COLO829 (cell line): ENCODE measurements at regions not wholly inside any gene's neighbourhood (a gene's known extent, or its start where the extent isn't known, plus 50 kb on each side); places are given as distances from the start of the nearest gene placed in this dataset.
"Not testable (repeated sequence)": the region's sequence is repeated elsewhere in the genome, so short reads cannot be mapped to it uniquely, and the experiment has no call there.

Source experiments
- DNase-seq: peaks from one replicate; pipeline ENCODE4 v3.0.0; 2012; ENCODE audit warnings: low spot score

DNA sequence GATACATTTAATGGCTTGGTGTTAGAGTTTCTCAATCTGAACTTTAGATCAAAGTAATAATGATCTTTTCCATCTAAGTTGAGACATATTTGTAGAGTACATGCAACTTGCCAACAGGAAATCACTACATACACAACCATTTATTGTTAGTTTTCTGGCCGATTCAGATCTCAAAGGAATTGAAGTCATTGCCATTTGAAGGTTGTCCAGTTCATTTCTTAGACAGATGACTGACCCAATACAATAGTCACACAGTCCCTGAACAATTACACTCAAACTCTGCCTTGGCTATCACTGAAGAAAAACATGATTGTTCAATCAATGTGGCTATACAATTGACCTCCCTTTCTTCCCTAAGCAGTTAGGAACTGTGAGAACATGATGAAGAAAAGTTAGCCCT lies 753.2 kb upstream of the RIOK2 start:
- no peak for DNase-seq

GRCh38 chr5:97937846-97938245 lies 754.8 kb upstream of the RIOK2 start:
- DNase-seq: no peak

DNA sequence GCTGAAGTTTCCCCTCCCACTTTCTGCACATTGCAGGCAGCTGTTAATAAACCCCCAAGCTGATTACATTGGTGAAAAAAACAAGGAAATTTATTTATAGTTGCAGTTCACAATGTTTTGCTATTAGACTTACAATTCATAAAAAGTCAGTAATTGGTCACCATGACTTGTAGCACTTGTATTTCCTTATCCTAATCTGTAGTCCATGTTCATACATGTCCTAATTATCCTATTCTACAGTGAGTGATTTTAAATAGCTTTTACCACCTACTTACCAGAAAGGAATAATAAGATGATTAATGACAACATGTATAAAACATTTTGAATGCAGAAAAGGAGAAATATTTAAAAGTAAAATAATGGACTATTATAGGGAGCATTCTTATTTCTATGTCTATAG lies 760.0 kb upstream of the RIOK2 start:
- DNase-seq: no peak

GRCh38 chr5:97951139-97951538 lies 768.1 kb upstream of the RIOK2 start:
- no peak for DNase-seq

DNA sequence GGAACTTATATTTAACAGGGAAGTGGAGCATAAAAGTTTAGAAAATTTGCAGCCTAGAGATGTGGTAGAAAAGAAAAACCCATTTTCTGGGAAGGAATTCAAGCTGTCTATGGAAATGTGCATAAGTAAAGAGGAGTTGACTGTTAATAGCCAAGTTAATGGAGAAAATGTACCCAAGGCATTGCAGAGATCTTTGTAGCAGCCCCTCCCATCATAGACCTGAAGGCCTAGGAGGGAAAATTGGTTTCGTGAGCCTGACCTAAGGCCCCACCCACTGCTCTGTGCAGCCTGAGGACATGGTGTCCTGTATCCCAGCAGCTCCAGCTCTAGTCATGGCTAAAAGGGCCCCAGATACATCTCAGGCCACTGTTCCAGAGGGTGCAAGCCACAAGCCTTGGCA lies 772.4 kb upstream of the RIOK2 start:
- DNase-seq: no peak

- no peak for DNase-seq
Observed at GRCh38 chr5:97967292-97967691, 784.2 kb upstream of the RIOK2 start.

DNA sequence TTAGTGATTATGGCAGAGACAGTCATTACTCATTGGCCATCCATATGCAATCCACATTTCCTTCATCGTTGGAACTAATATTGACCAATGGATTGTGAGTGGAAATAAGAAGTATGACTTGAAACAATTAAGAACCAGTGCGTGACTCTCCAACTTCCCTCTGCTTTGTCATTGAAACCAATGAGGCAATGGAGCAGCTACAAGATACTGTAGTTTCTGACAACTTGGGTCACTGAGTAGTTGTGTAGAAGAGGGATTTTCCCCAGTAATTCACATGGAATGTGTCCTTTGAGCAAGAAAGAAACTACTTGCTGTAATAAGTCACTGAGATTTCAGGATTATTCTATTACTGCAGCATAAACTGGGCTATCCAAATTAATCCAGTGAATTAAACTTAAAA lies 785.3 kb upstream of the RIOK2 start:
- no peak for DNase-seq

GRCh38 chr5:97979740-97980139 lies 793.7 kb upstream of the RGMB start:
- no peak for DNase-seq

GRCh38 chr5:97980291-97980690 lies 793.2 kb upstream of the RGMB start:
- no peak for DNase-seq

GRCh38 chr5:97986069-97986468 lies 787.4 kb upstream of the RGMB start:
- DNase-seq: no peak

DNA sequence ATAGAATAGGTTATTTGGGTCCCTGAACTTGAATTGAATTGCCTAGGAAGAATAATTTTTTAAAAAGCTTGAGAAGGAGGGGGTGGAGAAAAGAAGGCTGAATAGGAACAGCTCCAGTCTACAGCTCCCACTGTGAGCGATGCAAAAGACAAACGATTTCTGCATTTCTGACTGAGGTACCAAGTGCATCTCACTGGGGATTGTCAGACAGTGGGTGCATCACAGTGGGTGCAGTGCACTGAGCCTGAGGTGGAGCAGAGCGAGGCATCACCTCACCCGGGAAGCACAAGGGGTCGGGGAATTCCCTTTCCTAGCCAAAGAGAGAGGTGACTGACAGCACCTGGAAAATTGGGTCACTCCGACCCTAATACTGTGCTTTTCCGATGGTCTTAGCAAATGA lies 782.2 kb upstream of the RGMB start:
- no peak for DNase-seq

GRCh38 chr5:97998941-97999340 lies 774.5 kb upstream of the RGMB start:
- DNase-seq: peak; percentile 6

DNA sequence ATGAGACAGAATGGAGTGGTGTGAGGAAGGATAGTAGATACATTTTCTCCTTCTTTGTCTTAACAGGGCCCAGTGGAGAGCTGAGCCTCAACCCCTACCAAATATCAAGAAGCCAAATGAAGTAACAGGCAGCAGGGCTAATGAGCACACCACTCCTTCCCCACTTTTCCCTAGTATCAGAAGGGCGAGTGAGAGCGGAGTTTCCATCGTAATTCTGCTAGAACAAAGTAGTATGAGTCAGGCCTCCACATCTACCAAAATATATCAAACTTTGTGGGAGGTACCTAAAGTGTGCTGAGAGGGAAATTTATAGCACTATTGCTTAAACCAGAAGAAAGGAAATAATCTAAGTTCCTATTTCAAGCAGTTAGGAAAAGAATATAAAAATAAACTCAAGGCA lies 769.0 kb upstream of the RGMB start:
- no peak for DNase-seq

- DNase-seq: no peak
Observed at GRCh38 chr5:98016771-98017170, 756.7 kb upstream of the RGMB start.

DNA sequence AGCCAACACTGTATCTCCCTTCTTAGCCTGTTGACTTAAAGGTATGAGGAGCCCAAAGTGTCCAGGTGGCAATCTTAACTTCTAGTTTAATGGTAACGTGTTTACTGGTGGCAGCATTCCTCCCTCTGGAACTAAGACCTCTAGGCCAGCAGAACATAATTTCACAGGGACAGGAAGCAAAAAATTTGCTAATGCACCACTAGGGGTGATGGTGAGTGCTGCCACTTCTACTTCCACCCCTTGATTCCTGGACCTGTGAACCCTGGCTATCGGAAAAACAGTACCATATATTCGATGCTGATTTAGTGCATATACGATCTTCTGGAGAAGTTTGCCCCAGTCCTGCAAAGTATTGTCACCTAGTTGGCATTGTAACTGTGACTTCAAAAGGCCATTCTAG lies 743.2 kb upstream of the RGMB start:
- DNase-seq: not testable (repeated sequence)

DNA sequence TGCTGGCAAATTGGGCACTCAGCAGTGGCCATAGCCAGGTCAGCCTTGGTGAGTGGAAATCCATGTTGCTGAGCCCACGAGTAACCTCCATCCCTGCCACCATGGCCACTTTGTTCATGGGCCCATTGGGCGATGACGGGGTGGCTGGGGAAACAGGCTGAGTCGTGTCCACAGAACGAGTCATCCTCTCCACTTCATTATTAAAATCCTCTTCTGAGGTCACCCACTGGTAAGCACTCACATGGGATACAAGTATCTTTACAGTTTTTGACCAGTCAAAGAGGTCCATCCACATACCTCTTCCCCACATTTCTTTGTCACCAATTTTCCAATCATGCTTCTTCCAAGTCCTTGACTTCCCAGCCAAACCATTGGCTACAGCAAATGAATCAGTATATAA lies 742.4 kb upstream of the RGMB start:
- not testable (repeated sequence) for DNase-seq

GRCh38 chr5:98031496-98031895 lies 742.0 kb upstream of the RGMB start:
- DNase-seq: no peak

DNA sequence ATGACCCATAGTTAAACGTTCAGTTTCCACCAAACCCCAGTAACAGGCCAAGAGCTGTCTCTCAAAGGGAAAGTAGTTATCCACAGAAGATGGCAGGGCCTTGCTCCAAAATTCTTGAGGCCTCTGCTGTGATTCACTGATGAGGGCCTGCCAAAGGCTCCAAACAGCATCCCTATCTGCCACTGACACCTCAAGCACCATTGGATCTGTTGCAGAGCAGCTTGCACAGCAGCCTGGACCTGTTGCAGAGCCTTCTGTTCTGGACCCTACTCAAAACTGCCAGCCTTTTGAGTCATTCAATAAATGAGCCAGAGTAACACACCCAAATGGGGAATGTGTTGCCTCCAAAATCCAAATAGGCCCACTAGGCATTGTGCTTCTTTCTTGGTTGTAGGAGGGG lies 741.5 kb upstream of the RGMB start:
- DNase-seq: no peak

DNA sequence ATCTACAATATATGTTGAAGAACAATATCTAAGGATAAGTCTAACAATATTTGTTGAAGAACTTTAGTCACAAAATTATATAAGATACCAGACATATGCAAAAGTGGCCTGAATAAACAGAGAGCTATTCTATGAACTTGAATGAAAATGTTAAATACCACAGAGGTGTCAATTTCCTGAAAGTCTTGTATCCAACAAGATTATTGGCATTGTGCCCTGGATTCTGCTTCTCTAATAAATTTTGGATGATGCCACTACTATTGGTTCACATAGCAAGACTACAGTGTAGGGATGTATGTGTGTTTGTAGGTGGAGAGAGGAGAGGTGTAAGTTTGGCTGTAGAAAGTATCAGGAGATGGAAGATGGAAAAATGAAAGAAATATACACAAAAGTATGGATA lies 731.8 kb upstream of the RGMB start:
- DNase-seq: no peak

- DNase-seq: no peak
Observed at GRCh38 chr5:98042521-98042920, 730.9 kb upstream of the RGMB start.

DNA sequence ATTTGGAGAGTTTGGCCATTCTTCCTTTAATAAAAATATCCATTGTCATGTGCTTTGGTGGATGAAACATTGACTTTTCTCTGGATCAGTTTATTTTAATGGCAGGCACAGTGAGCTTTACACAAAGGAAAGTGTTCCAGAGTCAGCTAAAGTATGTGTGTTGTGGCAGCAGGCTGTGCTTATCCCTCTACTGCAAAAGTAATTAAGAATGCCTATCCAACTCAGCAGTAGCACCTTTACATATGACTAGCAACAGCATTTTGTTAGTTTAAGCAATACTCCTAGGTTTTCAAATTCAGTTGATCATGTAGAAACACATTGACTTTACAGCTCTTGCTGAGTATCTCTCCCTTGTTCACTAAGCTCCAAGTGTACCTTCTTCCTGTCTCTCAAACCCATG lies 730.5 kb upstream of the RGMB start:
- DNase-seq: no peak

- DNase-seq: no peak
Observed at GRCh38 chr5:98050583-98050982, 722.9 kb upstream of the RGMB start.

GRCh38 chr5:98053170-98053569 lies 720.3 kb upstream of the RGMB start:
- no peak for DNase-seq

GRCh38 chr5:98060148-98060547 lies 713.3 kb upstream of the RGMB start:
- DNase-seq: no peak

- no peak for DNase-seq
Observed at GRCh38 chr5:98064118-98064685, 709.3 kb upstream of the RGMB start.
